GM19240 (cell line): ENCODE measurements at regions not wholly inside any gene's neighbourhood (a gene's known extent, or its start where the extent isn't known, plus 50 kb on each side); places are given as distances from the start of the nearest gene placed in this dataset.

ENCODE experiments used
- DNase-seq: peaks from one replicate; pipeline ENCODE4 v3.0.0; 2011; ENCODE audit warnings: low spot score; ENCODE audit not compliant: insufficient read length

DNA sequence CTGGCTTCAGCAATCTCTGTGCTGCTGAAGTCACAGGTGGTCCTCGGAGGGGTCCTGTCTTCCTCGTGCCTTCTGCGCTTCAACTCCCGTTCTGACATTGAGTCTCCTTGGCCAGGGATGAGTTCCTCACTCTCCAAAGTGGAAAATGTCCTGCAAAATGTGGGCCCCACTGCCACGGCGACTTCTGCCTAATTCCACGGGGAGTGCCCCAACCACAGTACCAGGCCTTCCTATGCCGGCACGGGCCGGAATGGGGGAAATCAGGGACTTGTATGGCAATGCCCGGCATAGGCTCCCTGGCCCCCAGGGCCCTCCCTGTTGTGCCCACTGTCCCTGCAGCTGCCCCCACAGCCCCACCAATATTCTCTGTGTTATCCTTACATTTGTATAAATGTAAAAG is 420.5 kb downstream of the TCERG1L start:
- DNase-seq: no peak

DNA sequence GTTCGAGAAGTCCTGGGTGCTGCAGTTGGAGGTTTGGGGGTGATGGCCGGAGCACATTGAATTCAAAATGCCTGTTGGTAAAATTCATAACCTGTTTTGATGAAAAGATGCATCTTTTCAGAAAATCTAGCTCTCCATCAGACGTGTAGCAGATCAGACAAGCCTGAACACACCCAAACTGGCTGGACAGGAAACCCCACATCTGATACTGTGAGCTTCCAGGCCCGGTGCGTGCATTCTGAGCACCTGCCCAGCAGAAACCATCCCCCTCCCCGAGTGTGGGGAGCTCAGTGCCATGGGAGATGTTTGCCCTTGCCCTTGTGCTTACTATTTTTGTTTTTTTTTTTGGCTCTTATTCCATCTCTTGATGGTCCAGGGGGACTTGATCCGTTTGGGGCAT is 417.1 kb downstream of the TCERG1L start:
- no peak for DNase-seq

GRCh38 chr10:130895161-130895560 is 416.4 kb downstream of the TCERG1L start:
- DNase-seq: no peak

GRCh38 chr10:130897815-130898214 is 413.7 kb downstream of the TCERG1L start:
- no peak for DNase-seq

- no peak for DNase-seq
Measured at GRCh38 chr10:130898381-130898780, 413.1 kb downstream of the TCERG1L start.

DNA sequence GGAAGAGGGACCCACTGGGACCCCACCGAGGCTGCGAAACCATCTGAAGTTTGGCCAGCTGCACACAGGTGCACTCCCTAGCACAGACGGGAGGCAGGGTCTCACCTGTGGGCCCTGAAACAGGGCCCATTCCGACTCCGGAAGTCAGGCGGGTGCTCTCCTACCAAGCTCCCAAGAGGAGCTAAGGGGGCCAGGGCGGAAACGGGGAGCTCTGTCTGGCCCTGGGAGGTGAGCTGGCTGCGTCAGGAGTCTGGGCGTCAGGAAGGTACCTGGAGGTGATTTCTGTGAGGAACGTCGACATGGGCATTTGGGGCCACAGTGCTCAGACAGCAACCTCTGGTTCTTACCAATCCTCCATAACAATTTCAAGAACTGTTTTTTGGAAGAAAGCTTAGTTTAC is 411.7 kb downstream of the TCERG1L start:
- no peak for DNase-seq

DNA sequence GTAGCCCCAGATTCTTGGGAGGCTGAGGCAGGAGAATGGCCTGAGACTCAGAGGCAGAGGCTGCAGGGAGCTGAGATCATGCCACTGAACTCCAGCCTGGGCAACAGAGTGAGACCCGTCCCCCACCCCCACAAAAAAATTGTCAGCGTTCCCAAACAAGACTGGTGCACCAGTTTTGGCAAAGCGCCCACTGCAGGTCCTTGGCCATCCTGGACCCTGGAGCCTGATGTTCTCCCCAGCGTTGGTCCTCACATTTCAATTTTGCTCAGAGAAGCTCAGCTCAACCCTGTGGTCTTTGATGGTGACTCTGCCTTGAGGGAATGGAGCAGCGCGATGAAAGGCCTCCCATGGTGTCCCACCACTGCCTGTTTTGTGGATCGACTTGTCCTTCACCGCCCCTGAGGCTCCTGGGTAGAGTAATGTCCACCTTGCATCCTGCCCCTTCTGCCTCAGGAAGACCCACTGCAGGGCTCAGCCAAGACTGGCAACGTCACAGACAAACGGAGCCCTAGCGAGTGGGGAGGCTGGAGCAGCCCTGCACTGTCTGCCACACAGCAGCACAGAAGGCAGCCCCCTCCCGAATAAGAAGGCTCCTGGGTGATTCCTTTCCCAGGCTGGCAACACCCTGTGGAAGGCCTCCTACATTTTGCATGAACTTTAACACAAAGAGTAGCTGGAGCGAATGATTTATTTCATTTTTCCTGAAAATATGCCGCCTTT is 410.9 kb downstream of the TCERG1L start:
- DNase-seq: no peak

- DNase-seq: no peak
Measured at GRCh38 chr10:130901311-130902165, 410.0 kb downstream of the TCERG1L start.

DNA sequence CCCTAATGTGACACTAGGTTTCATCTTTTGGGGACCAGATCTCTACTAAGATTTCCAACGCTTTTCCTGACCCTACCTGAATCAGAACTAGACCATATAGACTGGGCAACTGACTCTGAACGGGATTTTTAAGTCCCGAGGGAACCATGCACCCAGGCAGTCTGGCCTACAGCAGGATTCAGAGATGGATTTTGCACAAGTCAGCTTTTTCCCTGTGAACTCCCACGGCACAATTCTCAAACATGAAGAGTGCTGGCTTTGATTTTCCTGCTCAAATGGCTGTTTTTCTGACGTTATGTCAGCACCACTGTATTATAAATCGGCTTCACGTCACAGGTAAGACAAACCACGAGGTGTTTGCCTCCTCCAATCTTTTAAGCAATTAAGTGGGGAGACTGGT is 409.1 kb downstream of the TCERG1L start:
- no peak for DNase-seq

DNA sequence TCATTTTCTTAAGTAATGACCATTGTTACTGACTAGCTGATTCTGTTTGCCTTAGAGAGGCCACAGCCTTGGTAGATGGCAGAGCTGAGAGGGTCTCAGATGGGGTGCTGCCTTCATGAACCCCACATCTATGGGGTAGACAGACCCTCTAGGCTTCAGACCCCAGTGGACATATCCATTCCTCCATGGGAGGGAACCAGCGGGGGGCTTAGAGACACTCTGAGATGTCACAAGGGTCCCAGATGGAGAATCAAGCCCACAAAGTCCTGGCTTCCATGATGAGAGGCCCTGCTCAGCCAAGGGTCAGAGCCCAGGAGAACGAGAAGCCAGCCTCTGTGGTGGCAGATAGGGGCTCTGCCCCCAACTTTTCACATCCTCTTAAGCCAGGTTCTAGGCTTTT is 408.6 kb downstream of the TCERG1L start:
- DNase-seq: no peak

GRCh38 chr10:130904676-130905075 is 406.8 kb downstream of the TCERG1L start:
- no peak for DNase-seq

DNA sequence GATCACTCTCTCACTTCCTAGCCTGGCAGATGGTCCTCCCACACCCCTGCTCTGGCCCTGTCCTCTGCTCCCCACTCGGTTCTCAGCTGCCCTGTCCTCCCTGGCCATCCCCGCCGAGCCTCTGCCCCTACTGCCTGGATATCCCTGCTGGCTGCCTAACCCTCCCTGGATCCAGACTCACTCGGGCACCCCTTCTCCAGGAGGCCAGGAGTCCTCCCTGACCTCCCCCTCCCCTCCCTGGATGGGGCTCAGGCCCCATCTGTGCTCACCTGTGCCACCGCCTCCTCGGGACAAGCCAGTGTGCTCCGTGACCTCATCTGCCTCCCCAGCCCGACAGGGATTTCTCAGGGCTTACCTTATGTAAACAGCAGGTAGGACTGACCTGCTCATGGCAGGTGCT is 406.1 kb downstream of the TCERG1L start:
- no peak for DNase-seq

GRCh38 chr10:130905921-130906320 is 405.6 kb downstream of the TCERG1L start:
- no peak for DNase-seq

- no peak for DNase-seq
Measured at GRCh38 chr10:130910848-130911247, 400.7 kb downstream of the TCERG1L start.

DNA sequence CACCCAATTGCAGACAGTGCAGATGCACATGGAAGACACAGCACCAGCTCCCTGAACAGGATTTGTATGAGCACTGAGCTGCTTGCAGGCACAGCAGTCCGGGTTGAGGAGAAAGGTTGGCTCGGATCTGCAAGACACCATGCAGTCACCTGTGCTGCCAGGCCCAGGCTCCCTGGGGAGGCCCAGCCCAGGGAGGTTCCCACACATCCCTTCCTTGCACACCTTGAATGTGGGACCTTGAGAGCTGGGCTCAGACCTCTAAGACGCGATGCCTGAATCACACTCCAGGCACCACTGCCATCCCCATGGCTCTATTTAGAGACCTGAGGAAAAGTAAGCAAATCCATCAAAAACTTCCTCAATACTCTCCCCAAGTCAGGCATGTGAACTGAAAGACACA is 397.7 kb downstream of the TCERG1L start:
- no peak for DNase-seq

GRCh38 chr10:130914367-130914766 is 397.2 kb downstream of the TCERG1L start:
- DNase-seq: no peak

- DNase-seq: no peak
Measured at GRCh38 chr10:130915065-130915464, 396.5 kb downstream of the TCERG1L start.

DNA sequence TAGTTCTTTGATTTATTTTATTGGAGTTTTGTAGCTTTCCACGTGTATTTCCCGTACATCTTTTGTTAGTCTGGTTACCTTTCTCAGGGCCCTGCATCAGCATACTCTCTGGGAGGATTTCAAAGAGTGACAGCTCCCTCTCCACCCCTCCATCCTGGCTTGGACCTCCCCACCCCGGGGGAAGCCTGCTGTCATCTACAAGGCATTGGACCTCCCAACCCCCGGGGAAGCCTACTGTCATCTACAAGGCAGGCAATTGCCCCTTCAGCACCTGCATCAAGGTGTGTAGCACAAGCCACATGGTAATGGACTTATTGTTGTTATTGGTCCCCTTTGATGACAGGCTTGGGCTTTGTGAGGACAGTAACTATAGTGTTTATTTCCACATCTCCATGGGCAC is 390.1 kb downstream of the TCERG1L start:
- no peak for DNase-seq

GRCh38 chr10:130921911-130922440 is 389.5 kb downstream of the TCERG1L start:
- DNase-seq: no peak

DNA sequence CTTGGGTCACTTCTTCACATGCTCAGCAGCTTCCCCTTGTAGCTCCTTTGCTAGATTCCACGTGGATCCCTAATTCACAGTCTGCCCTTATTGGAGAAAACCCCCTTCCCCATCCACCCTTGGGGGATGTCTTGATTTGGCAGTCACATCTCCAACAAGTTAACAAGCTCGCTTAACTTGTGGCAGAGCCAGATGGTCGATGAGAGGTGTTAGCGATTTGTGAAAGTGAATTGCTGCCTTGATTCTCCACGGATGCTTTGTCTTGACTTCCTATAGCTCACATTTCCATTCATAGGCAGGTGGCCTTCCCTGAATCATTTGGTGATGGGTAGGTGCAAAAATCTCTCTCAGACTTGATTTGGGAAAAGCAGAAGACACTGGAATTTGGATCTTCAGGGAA is 387.9 kb downstream of the TCERG1L start:
- no peak for DNase-seq

GRCh38 chr10:130924138-130924819 is 387.2 kb downstream of the TCERG1L start:
- no peak for DNase-seq

DNA sequence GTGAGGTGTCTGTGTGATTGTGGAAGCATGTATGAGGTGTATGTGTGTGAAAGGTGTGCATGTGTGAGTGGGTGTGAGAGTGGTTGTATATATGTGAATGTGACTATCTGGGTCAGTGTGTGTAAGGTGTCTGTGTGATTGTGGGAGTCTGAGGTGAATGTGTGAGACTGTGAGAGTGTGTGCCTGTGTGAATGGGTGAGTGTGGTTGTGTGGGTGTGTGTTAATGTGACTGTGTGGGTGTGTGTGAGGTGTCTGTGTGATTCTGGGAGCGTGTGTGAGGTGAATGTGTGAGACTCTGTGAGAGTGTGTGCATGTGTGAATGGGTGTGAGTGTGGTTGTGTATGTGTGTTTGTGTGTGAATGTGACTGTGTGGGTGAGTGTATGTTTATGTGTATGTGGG is 385.1 kb downstream of the TCERG1L start:
- no peak for DNase-seq
